ENCODE measurements at regions not wholly inside any gene's neighbourhood (a gene's known extent, or its start where the extent isn't known, plus 50 kb on each side); places are given as distances from the start of the nearest gene placed in this dataset.

DNA sequence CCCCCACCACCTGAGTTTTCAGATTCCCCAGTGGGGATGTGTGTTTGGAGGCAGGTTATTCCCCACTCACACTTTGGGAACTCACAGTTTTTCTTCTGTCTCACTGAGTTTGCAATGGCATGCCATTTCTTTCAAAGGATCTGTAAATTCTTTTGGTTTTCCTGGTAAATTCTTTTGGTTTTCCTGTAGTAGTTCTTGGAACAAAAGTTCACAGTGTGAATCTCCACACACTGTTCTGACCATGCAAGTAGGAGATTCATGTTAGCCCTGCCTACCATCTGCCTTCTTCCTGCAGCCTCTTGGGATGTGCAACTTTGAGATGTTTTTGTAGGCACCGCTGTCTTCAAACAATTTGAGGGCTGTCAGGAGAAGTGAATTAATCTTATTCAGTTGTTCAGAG, 165.6 kb upstream of the OGFRL1 start:
- TF ChIP-seq CTCF (IDR thresholded peaks at IDR 0.05) (no peak), PHF8 (IDR thresholded peaks at IDR 0.05; ENCODE audit: borderline replicate concordance, low read depth) (no peak)
